LNCAP (cell line): ENCODE measurements at regions not wholly inside any gene's neighbourhood (a gene's known extent, or its start where the extent isn't known, plus 50 kb on each side); places are given as distances from the start of the nearest gene placed in this dataset.

ENCODE experiments used
- CTCF ChIP-seq: fragments of 450-650 bp; IDR thresholded peaks from 2 replicates; pipeline ENCODE4 v1.5.1; 2017; ENCODE audit warnings: mild to moderate bottlenecking

- TF ChIP-seq CTCF: no peak
Measured at GRCh38 chr5:105617436-105618215, 2053.1 kb downstream of the EFNA5 start.

GRCh38 chr5:105616599-105616998 is 2054.0 kb upstream of the NUDT12 start:
- TF ChIP-seq CTCF: no peak

GRCh38 chr5:105593011-105593760 is 2030.6 kb upstream of the NUDT12 start:
- TF ChIP-seq CTCF: no peak

- TF ChIP-seq CTCF: no peak
Measured at GRCh38 chr5:105587963-105588662, 2025.5 kb upstream of the NUDT12 start.

- no peak for TF ChIP-seq CTCF
Measured at GRCh38 chr5:105581988-105582690, 2019.5 kb upstream of the NUDT12 start.

- TF ChIP-seq CTCF: no peak
Measured at GRCh38 chr5:105573575-105573974, 2011.0 kb upstream of the NUDT12 start.

GRCh38 chr5:105565531-105565930 is 2002.9 kb upstream of the NUDT12 start:
- no peak for TF ChIP-seq CTCF
